Parathyroid adenoma (tissue), 2 donors: ENCODE measurements at regions not wholly inside any gene's neighbourhood (a gene's known extent, or its start where the extent isn't known, plus 50 kb on each side); places are given as distances from the start of the nearest gene placed in this dataset.

Experiments used
- H2AFZ ChIP-seq: fragments of 300-600 bp; sonication (generic); one replicate; pipeline ENCODE4 v1.7.0; 2017; ENCODE audit warnings: antibody characterized with exemption, mild to moderate bottlenecking
- H3K27ac ChIP-seq: fragments of 300-600 bp; sonication (generic); one replicate; pipeline ENCODE4 v1.7.0; 2017
- H3K27me3 ChIP-seq: fragments of 300-600 bp; sonication (generic); one replicate; pipeline ENCODE4 v1.7.0; 2017; ENCODE audit warnings: low read length; ENCODE audit not compliant: control insufficient read depth, insufficient read depth
- H3K36me3 ChIP-seq: fragments of 300-600 bp; sonication (generic); one replicate; pipeline ENCODE4 v1.7.0; 2017; ENCODE audit warnings: low read length; ENCODE audit not compliant: control insufficient read depth, insufficient read depth
- H3K4me1 ChIP-seq: fragments of 300-600 bp; sonication (generic); one replicate; pipeline ENCODE4 v1.7.0; 2017; ENCODE audit warnings: control low read depth
- H3K4me2 ChIP-seq: fragments of 300-600 bp; sonication (generic); one replicate; pipeline ENCODE4 v1.7.0; 2017; ENCODE audit warnings: low read length
- H3K4me3 ChIP-seq: fragments of 300-600 bp; sonication (generic); one replicate; pipeline ENCODE4 v1.7.0; 2017; ENCODE audit warnings: low read depth, low read length
- H3K79me2 ChIP-seq: fragments of 300-600 bp; sonication (generic); one replicate; pipeline ENCODE4 v1.7.0; 2017; ENCODE audit warnings: control low read depth
- H3K9ac ChIP-seq: fragments of 300-600 bp; sonication (generic); one replicate; pipeline ENCODE4 v1.7.0; 2017; ENCODE audit warnings: mild to moderate bottlenecking
- H3K9me3 ChIP-seq: fragments of 300-600 bp; sonication (generic); one replicate; pipeline ENCODE4 v1.7.0; 2017; ENCODE audit warnings: low read length; ENCODE audit not compliant: control insufficient read depth
- TF ChIP-seq, protein P1 (sequence below): fragments of 300-600 bp; sonication (generic); IDR thresholded peaks from one replicate; pipeline ENCODE4 v1.7.0; 2017; ENCODE audit warnings: antibody characterized with exemption, mild to moderate bottlenecking
- donor health status: primary hyperparathyroidism.

- Histone ChIP-seq H3K79me2 (no peaks in the 10 kb centered on the region), H3K4me3 (no peak overlapping the region), H3K27ac (no peak overlapping the region), H3K4me1 (no peaks in the 10 kb centered on the region), H3K27me3 (no peaks in the 10 kb centered on the region), H3K9me3 (no peaks in the 10 kb centered on the region), H3K36me3 (no peaks in the 10 kb centered on the region), H2AFZ (no peak overlapping the region), H3K4me2 (no peak overlapping the region), H3K9ac (no peak overlapping the region)
- TF ChIP-seq, protein P1, sequence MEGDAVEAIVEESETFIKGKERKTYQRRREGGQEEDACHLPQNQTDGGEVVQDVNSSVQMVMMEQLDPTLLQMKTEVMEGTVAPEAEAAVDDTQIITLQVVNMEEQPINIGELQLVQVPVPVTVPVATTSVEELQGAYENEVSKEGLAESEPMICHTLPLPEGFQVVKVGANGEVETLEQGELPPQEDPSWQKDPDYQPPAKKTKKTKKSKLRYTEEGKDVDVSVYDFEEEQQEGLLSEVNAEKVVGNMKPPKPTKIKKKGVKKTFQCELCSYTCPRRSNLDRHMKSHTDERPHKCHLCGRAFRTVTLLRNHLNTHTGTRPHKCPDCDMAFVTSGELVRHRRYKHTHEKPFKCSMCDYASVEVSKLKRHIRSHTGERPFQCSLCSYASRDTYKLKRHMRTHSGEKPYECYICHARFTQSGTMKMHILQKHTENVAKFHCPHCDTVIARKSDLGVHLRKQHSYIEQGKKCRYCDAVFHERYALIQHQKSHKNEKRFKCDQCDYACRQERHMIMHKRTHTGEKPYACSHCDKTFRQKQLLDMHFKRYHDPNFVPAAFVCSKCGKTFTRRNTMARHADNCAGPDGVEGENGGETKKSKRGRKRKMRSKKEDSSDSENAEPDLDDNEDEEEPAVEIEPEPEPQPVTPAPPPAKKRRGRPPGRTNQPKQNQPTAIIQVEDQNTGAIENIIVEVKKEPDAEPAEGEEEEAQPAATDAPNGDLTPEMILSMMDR = no peak
Measured at GRCh38 chr21:24850121-24850520, 757.2 kb downstream of the MRPL39 start.

GRCh38 chr21:24844671-24845070, 762.6 kb downstream of the MRPL39 start:
- Histone ChIP-seq H3K9ac (no peak overlapping the region), H3K79me2 (no peaks in the 10 kb centered on the region), H2AFZ (no peak overlapping the region), H3K27ac (no peak overlapping the region), H3K4me2 (no peak overlapping the region), H3K27me3 (no peaks in the 10 kb centered on the region), H3K9me3 (no peaks in the 10 kb centered on the region), H3K4me3 (no peak overlapping the region), H3K4me1 (no peaks in the 10 kb centered on the region), H3K36me3 (no peaks in the 10 kb centered on the region)
- TF ChIP-seq, protein P1 = no peak

DNA sequence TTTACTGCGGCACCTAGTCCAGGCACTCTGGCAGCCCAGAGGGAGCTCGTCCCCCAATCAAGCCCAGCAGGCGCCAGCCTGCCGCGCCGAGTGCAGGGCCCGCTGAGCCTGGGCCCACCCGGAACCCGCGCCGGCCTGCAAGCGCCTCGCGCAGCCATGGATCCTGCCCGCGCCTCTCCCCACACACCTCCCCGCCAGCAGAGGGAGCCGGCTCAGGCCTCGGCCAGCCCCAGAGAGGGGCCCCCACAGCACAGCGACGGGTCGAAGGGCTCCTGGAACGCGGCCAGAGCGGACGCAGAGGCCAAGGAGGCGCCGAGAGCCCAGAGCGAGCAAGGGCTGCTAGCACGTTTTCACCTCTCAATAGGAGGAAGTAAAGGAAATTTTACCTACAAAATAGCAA, 767.0 kb downstream of the MRPL39 start:
- Histone ChIP-seq H3K36me3 (no peaks in the 10 kb centered on the region), H3K9ac (no peak overlapping the region), H3K79me2 (no peaks in the 10 kb centered on the region), H3K9me3 (no peaks in the 10 kb centered on the region), H3K4me3 (no peak overlapping the region), H3K27ac (no peak overlapping the region), H3K27me3 (no peaks in the 10 kb centered on the region), H3K4me2 (no peak overlapping the region), H3K4me1 (no peaks in the 10 kb centered on the region), H2AFZ (no peak overlapping the region)
- TF ChIP-seq, protein P1 = no peak

DNA sequence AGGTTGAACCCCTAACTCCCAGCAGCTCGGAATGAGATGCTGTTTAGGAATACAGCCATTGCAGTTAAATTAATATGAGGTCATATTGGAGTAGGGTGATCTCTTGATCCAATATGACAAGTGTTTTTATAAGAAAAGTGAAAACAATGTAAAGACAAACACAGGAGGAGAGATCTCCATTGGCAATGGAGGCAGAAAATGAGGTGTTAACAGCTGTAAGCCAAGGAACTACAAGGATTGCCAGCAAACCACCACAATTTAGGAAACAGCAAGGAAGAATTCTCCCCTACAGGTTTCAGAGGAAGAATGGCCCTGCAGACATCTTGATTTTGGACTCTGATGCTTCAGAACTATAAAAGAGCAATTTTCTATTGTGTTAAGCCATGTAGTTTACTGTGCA, 774.3 kb downstream of the MRPL39 start:
- no peaks in the 10 kb centered on the region for H3K36me3 ChIP-seq
- H3K27ac ChIP-seq = no peak overlapping the region
- TF ChIP-seq, protein P1 = no peak
- no peaks in the 10 kb centered on the region for H3K4me1 ChIP-seq
- H3K27me3 ChIP-seq = no peaks in the 10 kb centered on the region
- no peaks in the 10 kb centered on the region for H3K9me3 ChIP-seq
- no peak overlapping the region for H3K4me2 ChIP-seq
- no peaks in the 10 kb centered on the region for H3K79me2 ChIP-seq
- no peak overlapping the region for H2AFZ ChIP-seq
- no peak overlapping the region for H3K4me3 ChIP-seq
- H3K9ac ChIP-seq = no peak overlapping the region

- no peaks in the 10 kb centered on the region for H3K27me3 ChIP-seq
- H3K27ac ChIP-seq = no peak overlapping the region
- H3K4me2 ChIP-seq = no peak overlapping the region
- no peaks in the 10 kb centered on the region for H3K79me2 ChIP-seq
- H2AFZ ChIP-seq = no peak overlapping the region
- no peaks in the 10 kb centered on the region for H3K36me3 ChIP-seq
- H3K9me3 ChIP-seq = no peaks in the 10 kb centered on the region
- H3K4me3 ChIP-seq = no peak overlapping the region
- TF ChIP-seq, protein P1 = no peak
- no peak overlapping the region for H3K9ac ChIP-seq
- H3K4me1 ChIP-seq = no peaks in the 10 kb centered on the region
Measured at GRCh38 chr21:24829397-24829796, 777.9 kb downstream of the MRPL39 start.
